Right lobe of liver (tissue), 6 donors: ENCODE measurements at regions not wholly inside any gene's neighbourhood (a gene's known extent, or its start where the extent isn't known, plus 50 kb on each side); places are given as distances from the start of the nearest gene placed in this dataset.
A peak's percentile ranks its signal among the peaks of the same experiment; 100 is the strongest.

ENCODE experiments used
- ATAC-seq, 4 donors: fragments of 200-7000 bp; cut with Tn5 transposase; one replicate each; pipeline ENCODE4 v1.9.1; 2020; ENCODE audit warnings: mild to moderate bottlenecking in 4 of 4, moderate library complexity in 4 of 4
- DNase-seq, 3 donors: peaks; one replicate each; pipeline ENCODE4 v3.0.0-alpha.2; 2020
- H3K27ac ChIP-seq, 3 donors: fragments of 200-600 bp; one replicate each; pipeline ENCODE4 v1.8.0; 2022
- H3K27me3 ChIP-seq, 2 donors: fragments of 200-600 bp; one replicate each; pipeline ENCODE4 v1.8.0; 2022
- H3K36me3 ChIP-seq, 4 donors: fragments of 200-600 bp; sonication (generic) in 1 of 4; one replicate each; pipeline versions ENCODE4 v1.5.1 to v1.8.0; 2017 to 2022; ENCODE audit warnings: control low read depth in 1 of 4
- H3K4me1 ChIP-seq, 4 donors: fragments of 200-600 bp; sonication (generic) in 1 of 4; one replicate each; pipeline versions ENCODE4 v1.5.1 to v1.8.0; 2017 to 2022; ENCODE audit warnings: control low read depth in 1 of 4
- H3K4me3 ChIP-seq, 3 donors: fragments of 200-600 bp; one replicate each; pipeline ENCODE4 v1.8.0; 2022
- H3K9me3 ChIP-seq, 4 donors: fragments of 200-600 bp; sonication (generic) in 1 of 4; one replicate each; pipeline versions ENCODE4 v1.5.1 to v1.8.0; 2017 to 2022; ENCODE audit warnings: control low read depth in 1 of 4
- POLR2A ChIP-seq: fragments of 450-650 bp; IDR thresholded peaks from one replicate; pipeline ENCODE4 v1.6.1; 2017; ENCODE audit warnings: antibody characterized with exemption, mild to moderate bottlenecking
- WGBS: methylation state at CpG from one replicate; pipeline ENCODE4 v1.1.6; 2018; ENCODE audit warnings: low coverage, low lambda C conversion rate; ENCODE audit not compliant: insufficient coverage; ENCODE audit errors: missing lambda C conversion rate; 5-methylcytosine and 5-hydroxymethylcytosine counted together
- intact Hi-C, 2 donors: fragments of 100-400 bp; cut with DNase I; formaldehyde crosslinking; loops; one replicate each; pipeline versions ENCODE4 v1.11.2 to v1.14.1; 2022
- TF ChIP-seq, protein P1 (sequence below), 4 donors: fragments of 200-600 bp in 3 of 4; fragments of 450-650 bp in 1 of 4; IDR thresholded peaks; one replicate each; pipeline versions ENCODE4 v1.5.1 to v1.8.0; 2016 to 2022; ENCODE audit warnings: antibody characterized with exemption in 4 of 4, mild to moderate bottlenecking in 2 of 4
- donor health status: DM: no; HTN: yes; CAD: no.
- donor health status: DM: no; HTN: no; CAD: no.
- donor health status: DM: no; HTN: no; CAD: no.
- donor health status: DM: no; HTN: yes; CAD: no.
- donor health status: DM: no; HTN: yes; CAD: no.

DNA sequence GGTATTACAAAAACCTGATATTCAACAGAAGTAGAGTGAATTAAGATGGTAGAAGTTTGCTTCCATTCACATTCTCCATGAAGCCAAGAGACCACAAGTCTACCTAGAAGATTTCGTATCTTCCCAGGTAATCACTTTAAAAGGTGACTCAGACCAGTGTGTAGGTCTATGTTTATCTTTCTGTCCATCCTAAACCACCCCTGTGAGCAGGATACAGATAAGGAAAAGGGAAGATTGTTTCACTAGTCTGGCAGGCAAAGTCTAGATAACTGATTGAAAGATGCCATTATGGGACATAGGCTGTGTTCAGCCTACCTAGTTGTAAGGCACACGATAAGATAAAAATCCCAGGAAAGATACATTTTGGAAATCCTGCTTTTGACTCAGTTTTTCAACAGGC, 244.3 kb upstream of the NWD2 start:
- Histone ChIP-seq H3K27ac (no peak overlapping the region), H3K36me3 (no peaks in the 10 kb centered on the region), H3K9me3 (no peaks in the 10 kb centered on the region), H3K27me3 (no peaks in the 10 kb centered on the region), H3K4me1 (no peaks in the 10 kb centered on the region), H3K4me3 (no peak overlapping the region)
- WGBS = 61% methylated on average over 2 of the region's 2 CpGs
- intact Hi-C loops = no loop called here
- no peak for ATAC-seq
- TF ChIP-seq, protein P1, sequence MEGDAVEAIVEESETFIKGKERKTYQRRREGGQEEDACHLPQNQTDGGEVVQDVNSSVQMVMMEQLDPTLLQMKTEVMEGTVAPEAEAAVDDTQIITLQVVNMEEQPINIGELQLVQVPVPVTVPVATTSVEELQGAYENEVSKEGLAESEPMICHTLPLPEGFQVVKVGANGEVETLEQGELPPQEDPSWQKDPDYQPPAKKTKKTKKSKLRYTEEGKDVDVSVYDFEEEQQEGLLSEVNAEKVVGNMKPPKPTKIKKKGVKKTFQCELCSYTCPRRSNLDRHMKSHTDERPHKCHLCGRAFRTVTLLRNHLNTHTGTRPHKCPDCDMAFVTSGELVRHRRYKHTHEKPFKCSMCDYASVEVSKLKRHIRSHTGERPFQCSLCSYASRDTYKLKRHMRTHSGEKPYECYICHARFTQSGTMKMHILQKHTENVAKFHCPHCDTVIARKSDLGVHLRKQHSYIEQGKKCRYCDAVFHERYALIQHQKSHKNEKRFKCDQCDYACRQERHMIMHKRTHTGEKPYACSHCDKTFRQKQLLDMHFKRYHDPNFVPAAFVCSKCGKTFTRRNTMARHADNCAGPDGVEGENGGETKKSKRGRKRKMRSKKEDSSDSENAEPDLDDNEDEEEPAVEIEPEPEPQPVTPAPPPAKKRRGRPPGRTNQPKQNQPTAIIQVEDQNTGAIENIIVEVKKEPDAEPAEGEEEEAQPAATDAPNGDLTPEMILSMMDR (IDR thresholded peaks at IDR 0.05) = no peak
- TF ChIP-seq POLR2A = no peak
- DNase-seq = no peak

DNA sequence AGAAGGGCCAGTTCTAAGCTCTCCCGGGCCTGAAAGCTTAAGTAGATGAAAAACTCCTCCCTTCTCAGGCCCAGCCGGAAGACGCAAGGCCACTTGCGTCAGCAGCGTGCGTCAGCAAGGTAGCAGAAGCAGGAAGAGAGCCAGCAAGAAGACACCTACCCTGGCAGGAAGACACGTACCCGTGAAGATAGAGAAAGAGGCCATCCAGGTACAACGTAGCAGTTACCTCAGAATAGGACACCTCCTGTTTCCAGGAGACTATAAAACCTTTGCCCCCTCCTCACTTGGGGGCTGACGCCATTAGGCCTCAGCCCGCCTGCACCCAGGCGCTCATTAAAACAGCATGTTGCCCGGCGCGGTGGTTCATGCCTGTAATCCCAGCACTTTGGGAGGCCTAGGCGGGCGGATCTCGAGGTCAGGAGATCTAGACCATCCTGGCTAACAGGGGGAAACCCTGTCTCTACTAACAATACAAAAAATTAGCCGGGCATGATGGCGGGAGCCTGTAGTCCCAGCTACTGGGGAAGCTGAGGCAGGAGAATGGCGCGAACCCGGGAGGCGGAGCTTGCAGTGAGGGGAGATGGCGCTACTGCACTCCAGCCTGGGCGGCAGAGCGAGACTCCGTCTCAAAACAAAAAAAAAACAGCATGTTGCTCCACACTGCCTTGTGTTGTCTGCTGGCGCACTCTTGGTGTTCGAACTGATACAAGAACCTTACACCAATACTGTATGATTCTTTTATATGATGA, 242.7 kb upstream of the NWD2 start:
- WGBS = 79% methylated on average over 17 of the region's 30 CpGs
- no peak for ATAC-seq
- H3K9me3 ChIP-seq = no peaks in the 10 kb centered on the region
- intact Hi-C loops = no loop called here
- no peak for TF ChIP-seq POLR2A
- TF ChIP-seq, protein P1 (IDR thresholded peaks at IDR 0.05) = no peak
- no peaks in the 10 kb centered on the region for H3K27me3 ChIP-seq
- no peaks in the 10 kb centered on the region for H3K4me1 ChIP-seq
- no peaks in the 10 kb centered on the region for H3K36me3 ChIP-seq
- H3K4me3 ChIP-seq = no peak overlapping the region
- H3K27ac ChIP-seq = no peak overlapping the region
- DNase-seq = no peak

DNA sequence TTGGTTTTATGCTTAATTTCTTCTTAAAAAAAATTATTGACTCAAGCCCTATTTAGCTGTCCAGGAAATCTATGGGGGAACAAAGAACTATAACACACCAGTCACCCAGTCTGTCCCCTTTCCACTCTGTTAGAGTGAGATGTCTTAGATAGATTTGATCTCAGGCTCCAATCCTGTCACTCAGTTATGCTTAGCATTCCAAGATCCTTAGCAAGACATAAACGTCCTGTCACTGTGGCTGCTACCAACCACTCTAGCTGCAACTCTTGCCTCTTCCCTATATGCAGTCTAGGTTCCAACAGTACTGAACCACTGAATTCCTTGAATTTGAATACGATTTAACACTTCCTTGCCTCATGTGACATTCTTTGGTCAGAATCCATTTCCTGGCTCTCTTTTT, 241.9 kb upstream of the NWD2 start:
- intact Hi-C loops = no loop called here

DNA sequence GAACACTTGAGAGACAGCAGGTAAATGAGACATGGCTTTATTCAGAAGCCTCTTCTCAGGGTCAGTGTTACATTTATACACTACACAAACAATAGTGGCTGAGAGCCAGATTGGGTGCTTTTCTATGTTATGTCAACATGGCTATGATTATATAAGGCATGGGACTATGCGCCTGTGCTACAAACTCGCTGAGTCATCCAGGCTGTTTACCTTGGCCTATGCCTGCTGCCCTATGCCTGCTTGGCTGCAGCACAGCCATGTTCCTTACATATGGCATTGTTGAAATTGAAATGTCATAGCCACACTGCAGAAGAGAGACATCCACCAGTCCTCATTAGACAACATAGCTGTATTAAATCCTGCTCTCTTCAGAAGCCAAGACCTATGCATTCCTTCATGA, 236.3 kb upstream of the NWD2 start:
- no peaks in the 10 kb centered on the region for H3K27me3 ChIP-seq
- TF ChIP-seq, protein P1 (IDR thresholded peaks at IDR 0.05) = no peak
- TF ChIP-seq POLR2A = no peak
- no peak for DNase-seq
- no peaks in the 10 kb centered on the region for H3K36me3 ChIP-seq
- H3K4me1 ChIP-seq = no peaks in the 10 kb centered on the region
- H3K9me3 ChIP-seq = no peaks in the 10 kb centered on the region
- intact Hi-C loops = no loop called here
- H3K27ac ChIP-seq = no peak overlapping the region
- peak in 1 of 4 donors; percentile 24 for ATAC-seq
- H3K4me3 ChIP-seq = no peak overlapping the region
- 67% methylated on average over 2 of the region's 2 CpGs for WGBS

More for the DNA sequence above, 241.9 kb upstream of the NWD2 start:
- WGBS = 28% methylated on average over 2 of the region's 2 CpGs
- H3K4me1 ChIP-seq = no peaks in the 10 kb centered on the region
- no peak for ATAC-seq
- H3K4me3 ChIP-seq = no peak overlapping the region
- DNase-seq = no peak
- no peaks in the 10 kb centered on the region for H3K27me3 ChIP-seq
- no peaks in the 10 kb centered on the region for H3K36me3 ChIP-seq
- TF ChIP-seq, protein P1 (IDR thresholded peaks at IDR 0.05) = no peak
- no peak for TF ChIP-seq POLR2A
- H3K27ac ChIP-seq = no peak overlapping the region
- no peaks in the 10 kb centered on the region for H3K9me3 ChIP-seq

DNA sequence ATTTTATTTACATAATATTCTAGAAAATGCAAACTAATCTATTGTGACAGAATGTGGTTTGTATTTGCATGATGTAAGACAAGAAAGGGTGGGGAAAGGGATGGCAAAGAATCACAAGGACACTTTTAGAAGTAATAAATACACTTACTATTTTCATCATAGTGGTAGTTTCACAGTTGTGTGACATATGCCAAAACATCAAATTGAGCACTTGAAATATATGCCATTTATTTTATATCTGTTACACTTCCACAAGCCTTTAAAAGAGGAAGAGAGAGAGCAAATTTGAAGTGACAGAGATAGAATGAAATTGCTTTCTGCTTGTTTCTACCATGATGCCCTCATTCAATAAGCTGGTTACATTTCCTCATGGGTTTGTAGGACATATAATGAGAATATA, 230.0 kb upstream of the NWD2 start:
- no peak for ATAC-seq
- H3K4me3 ChIP-seq = no peak overlapping the region
- H3K27ac ChIP-seq = no peak overlapping the region
- DNase-seq = no peak
- H3K9me3 ChIP-seq = no peaks in the 10 kb centered on the region
- TF ChIP-seq, protein P1 (IDR thresholded peaks at IDR 0.05) = no peak
- no peak for TF ChIP-seq POLR2A
- no peaks in the 10 kb centered on the region for H3K27me3 ChIP-seq
- no peaks in the 10 kb centered on the region for H3K4me1 ChIP-seq
- no peaks in the 10 kb centered on the region for H3K36me3 ChIP-seq
- intact Hi-C loops = no loop called here
